K562 (cell line): ENCODE measurements at regions not wholly inside any gene's neighbourhood (a gene's known extent, or its start where the extent isn't known, plus 50 kb on each side); places are given as distances from the start of the nearest gene placed in this dataset.

ENCODE experiments used
- CLOCK ChIP-seq: fragments of 250-450 bp; sonication (Bioruptor Pico); IDR thresholded peaks from 2 replicates; pipeline ENCODE4 v1.4.0; 2020; ENCODE audit warnings: mild to moderate bottlenecking, moderate library complexity, borderline replicate concordance
- DDX20 ChIP-seq: fragments of 450-650 bp; IDR thresholded peaks from 2 replicates; pipeline ENCODE4 v1.6.1; 2016; ENCODE audit warnings: missing genetic modification characterization, low read depth, mild to moderate bottlenecking, missing compliant biosample characterization, moderate library complexity
- DLX4 ChIP-seq: fragments of 250-450 bp; sonication (Bioruptor Pico); IDR thresholded peaks from 2 replicates; pipeline ENCODE4 v1.6.1; 2021; ENCODE audit warnings: mild to moderate bottlenecking
- ELK1 ChIP-seq: sonication (generic); formaldehyde crosslinking; IDR thresholded peaks from 2 replicates; pipeline ENCODE4 v1.8.1; 2022; ENCODE audit warnings: missing genetic modification reagents
- NR1H2 ChIP-seq: sonication (generic); formaldehyde crosslinking; IDR thresholded peaks from 2 replicates; pipeline ENCODE4 v1.4.0; 2020; ENCODE audit warnings: mild to moderate bottlenecking, missing genetic modification reagents
- PHTF2 ChIP-seq: fragments of 250-450 bp; sonication (Bioruptor Pico); IDR thresholded peaks from 2 replicates; pipeline ENCODE4 v1.5.0; 2021; ENCODE audit warnings: mild to moderate bottlenecking
- SMC3 ChIP-seq: conservative IDR thresholded peaks from 2 replicates; pipeline ENCODE4 v1.6.1; 2011; ENCODE audit warnings: low read depth, low read length, improper control_type of control experiment; ENCODE audit not compliant: insufficient read depth
- SNRNP70 ChIP-seq: fragments of 200-400 bp; formaldehyde crosslinking; optimal IDR thresholded peaks from 2 replicates; pipeline ENCODE3; 2017; ENCODE audit warnings: low read depth, low read length
- SRSF1 ChIP-seq: fragments of 200-400 bp; formaldehyde crosslinking; IDR thresholded peaks from 2 replicates; pipeline ENCODE4 v1.6.1; 2017; ENCODE audit warnings: mild to moderate bottlenecking, low read depth, low read length, moderate library complexity
- SRSF3 ChIP-seq: fragments of 200-400 bp; formaldehyde crosslinking; IDR thresholded peaks from 2 replicates; pipeline ENCODE4 v1.6.1; 2016; ENCODE audit warnings: mild to moderate bottlenecking, low read length, moderate library complexity; ENCODE audit not compliant: insufficient read depth
- SRSF7 ChIP-seq: fragments of 200-400 bp; formaldehyde crosslinking; optimal IDR thresholded peaks from 2 replicates; pipeline ENCODE3; 2017; ENCODE audit warnings: mild to moderate bottlenecking, low read depth, low read length
- TEAD4 ChIP-seq, 2 experiments: sonication (generic) in 1 of 2; formaldehyde crosslinking in 1 of 2; IDR thresholded peaks; 2 replicates each; pipeline versions ENCODE4 v1.6.1 to v1.8.0; 2012 to 2022; ENCODE audit warnings: borderline replicate concordance in 1 of 2, inconsistent platforms in 1 of 2, low read length in 1 of 2, mild to moderate bottlenecking in 1 of 2, missing genetic modification reagents in 1 of 2
- ZBED1 ChIP-seq: IDR thresholded peaks from 2 replicates; pipeline ENCODE4 v1.6.1; 2014
- ZBTB1 ChIP-seq: sonication (generic); formaldehyde crosslinking; IDR thresholded peaks from 2 replicates; pipeline ENCODE4 v1.8.1; 2023; ENCODE audit warnings: missing genetic modification reagents, low read depth, mild to moderate bottlenecking, borderline replicate concordance
- ZFP36 ChIP-seq: fragments of 150-350 bp; IDR thresholded peaks from 2 replicates; pipeline ENCODE4 v1.6.1; 2018; ENCODE audit warnings: low read length, low read depth; ENCODE audit not compliant: partially characterized antibody
- ZNF212 ChIP-seq: fragments of 450-650 bp; formaldehyde crosslinking; IDR thresholded peaks from 2 replicates; pipeline ENCODE4 v1.4.0; 2020; ENCODE audit warnings: mild to moderate bottlenecking
- ZNF274 ChIP-seq: IDR thresholded peaks from 2 replicates; pipeline ENCODE4 v1.6.1; 2011; ENCODE audit warnings: low read depth, mild to moderate bottlenecking, low read length, moderate library complexity, borderline replicate concordance
- ZNF354B ChIP-seq: fragments of 250-450 bp; sonication (Bioruptor Pico); IDR thresholded peaks from 2 replicates; pipeline ENCODE4 v1.4.0; 2020
- ZNF431 ChIP-seq: sonication (generic); formaldehyde crosslinking; IDR thresholded peaks from 2 replicates; pipeline ENCODE4 v1.8.0; 2022; ENCODE audit warnings: mild to moderate bottlenecking, missing genetic modification reagents
- ZNF584 ChIP-seq: fragments of 200-800 bp; sonication (Bioruptor generic); IDR thresholded peaks from 2 replicates; pipeline ENCODE4 v1.6.1; 2016; ENCODE audit warnings: low read depth, mild to moderate bottlenecking, missing genetic modification characterization, missing compliant biosample characterization
- TF ChIP-seq, protein P1 (sequence below), 3 experiments: IDR thresholded peaks in 2 of 3; conservative IDR thresholded peaks in 1 of 3; 2 replicates each; pipeline ENCODE4 v1.5.1; 2011 to 2012; ENCODE audit warnings: low read length in 3 of 3, mild to moderate bottlenecking in 3 of 3, control low read depth in 2 of 3, improper control_type of control experiment in 1 of 3, inconsistent platforms in 1 of 3, low read depth in 1 of 3, mixed read lengths in 1 of 3, moderate library complexity in 1 of 3; ENCODE audit not compliant: insufficient read depth in 2 of 3

GRCh38 chr6:165729307-165729936, 66.4 kb upstream of the PDE10A start (continued):
- TF ChIP-seq SRSF3 (no peak), DDX20 (tag) (no peak), CLOCK (CRISPR knock-in tag) (no peak), ZNF354B (no peak), NR1H2 (CRISPR knock-in tag) (no peak), SRSF1 (no peak), ZNF584 (CRISPR knock-in tag) (no peak), SMC3 (peak; percentile 38; the same call in 1 of the 2 replicates), ZFP36 (no peak), ZNF274 (no peak), PHTF2 (no peak), ZBTB1 (no peak), ZBED1 (no peak), TEAD4 (IDR thresholded peaks at IDR 0.05; ENCODE audit: low read length) (no peak), TEAD4 (CRISPR knock-in tag; IDR thresholded peaks at IDR 0.05; ENCODE audit: borderline replicate concordance) (no peak), ZNF212 (CRISPR knock-in tag) (no peak), SNRNP70 (no peak), ZNF431 (no peak), ELK1 (CRISPR knock-in tag) (no peak), DLX4 (CRISPR knock-in tag) (no peak), SRSF7 (no peak)
- TF ChIP-seq, protein P1, sequence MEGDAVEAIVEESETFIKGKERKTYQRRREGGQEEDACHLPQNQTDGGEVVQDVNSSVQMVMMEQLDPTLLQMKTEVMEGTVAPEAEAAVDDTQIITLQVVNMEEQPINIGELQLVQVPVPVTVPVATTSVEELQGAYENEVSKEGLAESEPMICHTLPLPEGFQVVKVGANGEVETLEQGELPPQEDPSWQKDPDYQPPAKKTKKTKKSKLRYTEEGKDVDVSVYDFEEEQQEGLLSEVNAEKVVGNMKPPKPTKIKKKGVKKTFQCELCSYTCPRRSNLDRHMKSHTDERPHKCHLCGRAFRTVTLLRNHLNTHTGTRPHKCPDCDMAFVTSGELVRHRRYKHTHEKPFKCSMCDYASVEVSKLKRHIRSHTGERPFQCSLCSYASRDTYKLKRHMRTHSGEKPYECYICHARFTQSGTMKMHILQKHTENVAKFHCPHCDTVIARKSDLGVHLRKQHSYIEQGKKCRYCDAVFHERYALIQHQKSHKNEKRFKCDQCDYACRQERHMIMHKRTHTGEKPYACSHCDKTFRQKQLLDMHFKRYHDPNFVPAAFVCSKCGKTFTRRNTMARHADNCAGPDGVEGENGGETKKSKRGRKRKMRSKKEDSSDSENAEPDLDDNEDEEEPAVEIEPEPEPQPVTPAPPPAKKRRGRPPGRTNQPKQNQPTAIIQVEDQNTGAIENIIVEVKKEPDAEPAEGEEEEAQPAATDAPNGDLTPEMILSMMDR (IDR thresholded peaks at IDR 0.05 in 2 of 3, conservative IDR thresholded peaks at IDR 0.05 in 1 of 3; ENCODE audit: insufficient read depth in 2 of 3, low read depth in 1 of 3, low read length in 3 of 3), result peak; percentile 62 to 80 (median 78)
